ENCODE measurements at regions not wholly inside any gene's neighbourhood (a gene's known extent, or its start where the extent isn't known, plus 50 kb on each side); places are given as distances from the start of the nearest gene placed in this dataset.

- H3K4me2 ChIP-seq, result no peak overlapping the region
- TF ChIP-seq, protein P1, sequence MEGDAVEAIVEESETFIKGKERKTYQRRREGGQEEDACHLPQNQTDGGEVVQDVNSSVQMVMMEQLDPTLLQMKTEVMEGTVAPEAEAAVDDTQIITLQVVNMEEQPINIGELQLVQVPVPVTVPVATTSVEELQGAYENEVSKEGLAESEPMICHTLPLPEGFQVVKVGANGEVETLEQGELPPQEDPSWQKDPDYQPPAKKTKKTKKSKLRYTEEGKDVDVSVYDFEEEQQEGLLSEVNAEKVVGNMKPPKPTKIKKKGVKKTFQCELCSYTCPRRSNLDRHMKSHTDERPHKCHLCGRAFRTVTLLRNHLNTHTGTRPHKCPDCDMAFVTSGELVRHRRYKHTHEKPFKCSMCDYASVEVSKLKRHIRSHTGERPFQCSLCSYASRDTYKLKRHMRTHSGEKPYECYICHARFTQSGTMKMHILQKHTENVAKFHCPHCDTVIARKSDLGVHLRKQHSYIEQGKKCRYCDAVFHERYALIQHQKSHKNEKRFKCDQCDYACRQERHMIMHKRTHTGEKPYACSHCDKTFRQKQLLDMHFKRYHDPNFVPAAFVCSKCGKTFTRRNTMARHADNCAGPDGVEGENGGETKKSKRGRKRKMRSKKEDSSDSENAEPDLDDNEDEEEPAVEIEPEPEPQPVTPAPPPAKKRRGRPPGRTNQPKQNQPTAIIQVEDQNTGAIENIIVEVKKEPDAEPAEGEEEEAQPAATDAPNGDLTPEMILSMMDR (conservative IDR thresholded peaks at IDR 0.05), result no peak
- no peak for TF ChIP-seq EZH2 (IDR thresholded peaks at IDR 0.05; ENCODE audit: low read depth)
- H3F3A ChIP-seq (ENCODE audit: insufficient read depth, low read depth), result peaks cover 13% of the 10 kb centered on the region
- POLR2A ChIA-PET (ENCODE audit: unreplicated experiment), result no interaction called here
- H3K79me2 ChIP-seq (ENCODE audit: low read depth), result no peaks in the 10 kb centered on the region
- no peaks in the 10 kb centered on the region for H4K20me1 ChIP-seq (ENCODE audit: insufficient read depth)
- H2AFZ ChIP-seq, result no peak overlapping the region
- peaks cover 22% of the 10 kb centered on the region for H3K4me1 ChIP-seq (replicated peaks; ENCODE audit: insufficient read depth)
- DNase-seq, result no peak
- CTCF ChIA-PET, result no interaction called here
- H3K27ac ChIP-seq, result no peak overlapping the region
- 0 out of 2 replicates have a peak, but pooled peaks cover 3% of the 10 kb centered on the region for H3K9me3 ChIP-seq (ENCODE audit: insufficient read depth, low read depth)
- no peak overlapping the region for H3K4me3 ChIP-seq
- H3K9me2 ChIP-seq (ENCODE audit: insufficient read depth), result no peaks in the 10 kb centered on the region
- H3K36me3 ChIP-seq (ENCODE audit: low read depth), result no peaks in the 10 kb centered on the region
- BruUV-seq (replicated peaks), result no TSS peak
- H3K27me3 ChIP-seq (ENCODE audit: insufficient read depth, low read depth), result no peaks in the 10 kb centered on the region
- intact Hi-C loops (cut with micrococcal nuclease; ENCODE audit: unreplicated experiment), result no loop called here
Measured at GRCh38 chr9:109722007-109722406, 58.0 kb upstream of the PALM2AKAP2 start.

DNA sequence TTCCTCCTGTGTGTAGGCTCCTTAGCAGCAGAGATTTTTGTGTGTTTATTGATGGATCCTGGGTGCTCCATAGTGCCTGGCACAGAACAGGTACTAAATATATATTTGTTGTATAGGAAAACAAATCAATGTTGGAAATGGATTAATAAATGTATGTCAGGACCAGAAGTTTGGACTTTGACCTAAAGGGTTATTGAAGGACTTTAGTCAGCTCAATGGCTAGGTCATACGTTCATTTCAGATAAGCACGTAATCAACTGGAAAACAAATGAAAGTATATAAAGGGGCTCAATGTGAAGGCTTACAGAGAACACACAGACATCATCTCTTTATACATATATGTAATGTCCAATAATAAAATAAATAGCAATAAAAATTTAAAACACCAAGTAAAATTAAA lies 56.2 kb upstream of the PALM2AKAP2 start:
- TF ChIP-seq EZH2 (IDR thresholded peaks at IDR 0.05; ENCODE audit: low read depth), result no peak
- TF ChIP-seq, protein P1 (conservative IDR thresholded peaks at IDR 0.05), result no peak
- Histone ChIP-seq H3F3A (ENCODE audit: insufficient read depth, low read depth) (peaks cover 5% of the 10 kb centered on the region; the same call in 1 of the 2 replicates), H3K9me2 (ENCODE audit: insufficient read depth) (no peaks in the 10 kb centered on the region), H3K27ac (no peak overlapping the region), H3K9me3 (ENCODE audit: insufficient read depth, low read depth) (0 out of 2 replicates have a peak, but pooled peaks cover 3% of the 10 kb centered on the region), H3K36me3 (ENCODE audit: low read depth) (no peaks in the 10 kb centered on the region), H3K4me3 (no peak overlapping the region), H3K4me2 (no peak overlapping the region), H3K79me2 (ENCODE audit: low read depth) (no peaks in the 10 kb centered on the region), H2AFZ (no peak overlapping the region), H3K4me1 (replicated peaks; ENCODE audit: insufficient read depth) (peaks cover 8% of the 10 kb centered on the region), H3K27me3 (ENCODE audit: insufficient read depth, low read depth) (no peaks in the 10 kb centered on the region), H4K20me1 (ENCODE audit: insufficient read depth) (no peaks in the 10 kb centered on the region)
- intact Hi-C loops (cut with micrococcal nuclease; ENCODE audit: unreplicated experiment), result no loop called here
- ChIA-PET CTCF (no interaction called here), POLR2A (ENCODE audit: unreplicated experiment) (no interaction called here)
- DNase-seq, result no peak
- no TSS peak for BruUV-seq (replicated peaks)

DNA sequence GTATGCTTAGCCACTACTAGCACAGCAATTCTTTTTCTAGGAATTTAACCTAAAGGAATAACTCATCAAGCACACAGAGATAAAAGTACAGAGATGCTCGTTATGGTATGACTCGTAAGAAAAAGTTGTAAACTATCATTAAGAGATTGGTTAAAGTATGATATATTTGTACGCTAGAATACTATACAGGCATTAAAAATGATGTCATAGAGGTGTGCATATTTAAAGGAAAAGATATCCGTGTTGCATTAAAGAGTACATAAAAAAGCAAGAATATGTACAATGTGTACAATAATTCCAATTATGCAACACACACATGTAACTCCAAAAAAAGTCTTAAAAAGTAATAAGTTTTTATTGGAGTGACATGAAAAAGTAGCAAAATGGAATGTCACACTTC lies 54.5 kb upstream of the PALM2AKAP2 start:
- no peaks in the 10 kb centered on the region for H3K9me2 ChIP-seq (ENCODE audit: insufficient read depth)
- no peaks in the 10 kb centered on the region for H3K79me2 ChIP-seq (ENCODE audit: low read depth)
- no peak overlapping the region for H3K27ac ChIP-seq
- H4K20me1 ChIP-seq (ENCODE audit: insufficient read depth), result no peaks in the 10 kb centered on the region
- H3K9me3 ChIP-seq (ENCODE audit: insufficient read depth, low read depth), result 0 out of 2 replicates have a peak, but pooled peaks cover 3% of the 10 kb centered on the region
- no peak for TF ChIP-seq EZH2 (IDR thresholded peaks at IDR 0.05; ENCODE audit: low read depth)
- TF ChIP-seq, protein P1 (conservative IDR thresholded peaks at IDR 0.05), result no peak
- CTCF ChIA-PET, result no interaction called here
- H3K4me2 ChIP-seq, result no peak overlapping the region
- no TSS peak for BruUV-seq (replicated peaks)
- peaks cover 9% of the 10 kb centered on the region for H3F3A ChIP-seq (ENCODE audit: insufficient read depth, low read depth)
- H2AFZ ChIP-seq, result no peak overlapping the region
- H3K4me3 ChIP-seq, result no peak overlapping the region
- POLR2A ChIA-PET (ENCODE audit: unreplicated experiment), result no interaction called here
- intact Hi-C loops (cut with micrococcal nuclease; ENCODE audit: unreplicated experiment), result no loop called here
- DNase-seq, result no peak
- no peaks in the 10 kb centered on the region for H3K27me3 ChIP-seq (ENCODE audit: insufficient read depth, low read depth)
- H3K4me1 ChIP-seq (replicated peaks; ENCODE audit: insufficient read depth), result peaks cover 21% of the 10 kb centered on the region
- no peaks in the 10 kb centered on the region for H3K36me3 ChIP-seq (ENCODE audit: low read depth)
